Stimulated activated effector memory CD8-positive, alpha-beta T cell treated with anti-CD3 and anti-CD28 coated beads, Interleukin-12 subunit alpha, Interleukin-12 subunit beta, amount 100 ng/mL, for 72 hours (primary cell): ENCODE measurements at regions not wholly inside any gene's neighbourhood (a gene's known extent, or its start where the extent isn't known, plus 50 kb on each side); places are given as distances from the start of the nearest gene placed in this dataset.

Experiments
- ATAC-seq: fragments of 150-1000 bp; cut with Tn5 transposase; 2 replicates; pipeline ENCODE4 v1.10.0; 2021
- DNase-seq, 2 donors: peaks; one replicate each; pipeline ENCODE4 v3.0.0; 2021 to 2022; ENCODE audit warnings: low spot score in 2 of 2
- H3K27ac Mint-ChIP-seq: one replicate; pipeline ENCODE4 v1.8.0; 2022; ENCODE audit warnings: mild to moderate bottlenecking, mixed read lengths
- H3K36me3 Mint-ChIP-seq: one replicate; pipeline ENCODE4 v1.8.0; 2022; ENCODE audit warnings: mild to moderate bottlenecking, mixed read lengths
- H3K4me1 Mint-ChIP-seq: one replicate; pipeline ENCODE4 v1.8.0; 2022; ENCODE audit warnings: mixed read lengths
- H3K4me3 Mint-ChIP-seq: one replicate; pipeline ENCODE4 v1.8.0; 2022; ENCODE audit warnings: mild to moderate bottlenecking, mixed read lengths
- H3K9me3 Mint-ChIP-seq: one replicate; pipeline ENCODE4 v1.8.0; 2022; ENCODE audit warnings: mixed read lengths

- DNase-seq (no peak), ATAC-seq (no peak)
- Mint-ChIP-seq H3K27ac (no peak overlapping the region), H3K4me3 (no peak overlapping the region), H3K4me1 (peaks cover 14% of the 10 kb centered on the region), H3K36me3 (no peaks in the 10 kb centered on the region), H3K9me3 (no peaks in the 10 kb centered on the region)
Measured at GRCh38 chr7:17129218-17129617, 169.2 kb upstream of the AHR start.

DNA sequence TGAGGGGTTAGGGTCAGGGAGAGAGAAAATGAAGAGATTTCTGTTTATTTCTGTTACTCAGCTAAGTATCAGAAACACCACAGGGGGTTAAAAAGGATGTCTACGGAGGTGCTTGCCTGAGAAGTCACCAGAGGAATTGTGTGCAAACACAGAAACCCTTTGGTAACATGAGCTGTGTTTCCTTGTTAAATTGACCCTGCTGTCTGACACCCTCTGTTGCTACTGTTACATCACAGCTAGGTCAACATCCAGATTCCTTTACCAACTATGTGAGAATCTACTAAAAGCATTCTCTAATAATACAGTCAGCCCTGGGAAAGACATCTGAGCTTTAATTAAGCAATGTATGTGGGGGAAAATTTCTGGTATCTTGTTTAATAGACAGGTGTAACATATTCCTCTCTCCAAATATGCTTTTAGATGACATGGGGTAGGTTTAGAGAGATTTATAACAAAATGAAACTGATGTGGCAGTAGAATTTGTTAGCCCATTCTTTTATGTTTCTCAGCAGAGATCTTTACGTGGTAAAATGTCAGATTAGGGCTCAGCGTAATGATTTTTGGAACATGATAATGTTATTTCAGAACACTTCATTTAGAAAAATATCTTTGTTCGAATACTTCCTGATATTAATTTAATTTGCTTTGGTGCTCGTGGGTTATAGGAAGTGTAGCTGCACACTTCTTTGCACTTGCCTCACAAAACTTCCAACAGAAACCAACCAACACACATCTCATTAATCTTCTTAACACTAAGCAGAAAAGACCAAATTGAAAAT is 168.0 kb upstream of the AHR start:
- H3K27ac Mint-ChIP-seq, result no peak overlapping the region
- no peak for ATAC-seq
- peaks cover 26% of the 10 kb centered on the region for H3K4me1 Mint-ChIP-seq
- no peak overlapping the region for H3K4me3 Mint-ChIP-seq
- DNase-seq, result no peak
- H3K9me3 Mint-ChIP-seq, result no peaks in the 10 kb centered on the region
- H3K36me3 Mint-ChIP-seq, result no peaks in the 10 kb centered on the region

DNA sequence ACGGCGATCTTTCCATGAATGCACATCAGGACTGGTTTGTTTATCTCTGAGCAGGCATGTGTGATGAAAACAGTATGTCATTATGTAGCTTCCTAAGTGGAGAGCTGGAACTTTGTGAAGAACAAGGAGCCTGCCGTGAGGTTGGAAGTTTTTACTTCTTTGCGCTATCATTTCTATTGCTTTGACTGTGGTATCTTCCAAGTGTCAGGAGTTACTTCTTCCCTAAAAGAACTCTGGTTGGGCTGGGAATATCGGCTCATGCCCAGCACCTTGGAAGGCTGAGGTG is 167.4 kb upstream of the AHR start:
- ATAC-seq (no peak), DNase-seq (no peak)
- Mint-ChIP-seq H3K4me3 (no peak overlapping the region), H3K9me3 (no peaks in the 10 kb centered on the region), H3K36me3 (no peaks in the 10 kb centered on the region), H3K4me1 (peaks cover 32% of the 10 kb centered on the region), H3K27ac (no peak overlapping the region)

- Mint-ChIP-seq H3K27ac (no peak overlapping the region), H3K4me1 (peaks cover 28% of the 10 kb centered on the region), H3K9me3 (no peaks in the 10 kb centered on the region), H3K36me3 (no peaks in the 10 kb centered on the region), H3K4me3 (no peak overlapping the region)
- DNase-seq (no peak), ATAC-seq (no peak)
Measured at GRCh38 chr7:17131983-17132655, 166.3 kb upstream of the AHR start.

DNA sequence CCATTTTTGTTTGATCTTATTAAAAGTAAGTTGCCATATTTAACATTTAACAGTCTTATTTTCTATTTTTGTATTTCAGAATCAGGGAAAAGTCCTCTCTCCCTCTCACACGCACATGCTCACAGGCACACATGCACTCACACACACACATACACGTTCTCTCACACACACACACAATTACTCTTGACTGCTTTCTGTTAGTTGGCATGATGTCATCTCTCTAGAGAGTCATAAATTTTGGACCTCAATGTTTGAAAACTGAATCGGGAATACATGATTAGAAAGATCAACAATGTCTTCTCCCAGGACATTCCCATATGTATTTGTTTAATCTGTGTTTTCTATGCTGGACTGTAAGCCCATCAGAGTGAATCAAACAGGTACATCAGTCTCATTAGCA is 165.7 kb upstream of the AHR start:
- H3K9me3 Mint-ChIP-seq, result no peaks in the 10 kb centered on the region
- no peak overlapping the region for H3K27ac Mint-ChIP-seq
- no peaks in the 10 kb centered on the region for H3K36me3 Mint-ChIP-seq
- ATAC-seq, result no peak
- DNase-seq, result no peak
- H3K4me3 Mint-ChIP-seq, result no peak overlapping the region
- H3K4me1 Mint-ChIP-seq, result peaks cover 26% of the 10 kb centered on the region

- Mint-ChIP-seq H3K4me3 (no peak overlapping the region), H3K4me1 (peaks cover 38% of the 10 kb centered on the region), H3K36me3 (no peaks in the 10 kb centered on the region), H3K27ac (no peak overlapping the region), H3K9me3 (no peaks in the 10 kb centered on the region)
- DNase-seq, result no peak
- ATAC-seq, result no peak
Measured at GRCh38 chr7:17133977-17134376, 164.5 kb upstream of the AHR start.

DNA sequence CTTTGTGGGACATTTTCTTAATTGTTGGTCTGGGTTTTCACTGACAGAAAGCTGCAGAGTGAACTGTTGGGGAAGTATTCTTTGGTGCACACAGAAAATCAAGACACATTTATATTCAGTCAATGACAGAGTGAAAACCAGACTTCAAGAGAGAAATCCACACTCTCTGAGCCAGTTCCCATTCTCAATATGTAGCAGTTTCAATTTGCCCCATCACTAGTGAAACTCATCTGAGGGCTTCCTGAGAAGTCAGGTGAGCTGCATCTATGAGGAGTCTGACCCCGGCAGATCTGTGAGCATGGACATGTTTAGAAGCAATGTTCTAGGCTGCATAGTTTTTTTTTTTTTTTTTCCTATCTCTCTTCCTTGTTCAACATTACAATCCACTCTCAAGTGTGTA is 163.7 kb upstream of the AHR start:
- Mint-ChIP-seq H3K27ac (no peak overlapping the region), H3K4me3 (no peak overlapping the region), H3K36me3 (no peaks in the 10 kb centered on the region), H3K4me1 (peaks cover 46% of the 10 kb centered on the region), H3K9me3 (no peaks in the 10 kb centered on the region)
- ATAC-seq (peak; percentile 69), DNase-seq (no peak)

GRCh38 chr7:17136126-17136525 is 162.3 kb upstream of the AHR start:
- H3K4me1 Mint-ChIP-seq, result peaks cover 48% of the 10 kb centered on the region
- DNase-seq (no peak), ATAC-seq (peak; percentile 39)
- H3K27ac Mint-ChIP-seq, result no peak overlapping the region
- H3K4me3 Mint-ChIP-seq, result no peak overlapping the region
- H3K9me3 Mint-ChIP-seq, result no peaks in the 10 kb centered on the region
- H3K36me3 Mint-ChIP-seq, result no peaks in the 10 kb centered on the region

- no peaks in the 10 kb centered on the region for H3K9me3 Mint-ChIP-seq
- H3K36me3 Mint-ChIP-seq, result no peaks in the 10 kb centered on the region
- peaks cover 62% of the 10 kb centered on the region for H3K4me1 Mint-ChIP-seq
- H3K4me3 Mint-ChIP-seq, result no peak overlapping the region
- no peak for DNase-seq
- peak overlapping the region; percentile 52 for H3K27ac Mint-ChIP-seq
- ATAC-seq, result peak; percentile 88
Measured at GRCh38 chr7:17139081-17139480, 159.4 kb upstream of the AHR start.

DNA sequence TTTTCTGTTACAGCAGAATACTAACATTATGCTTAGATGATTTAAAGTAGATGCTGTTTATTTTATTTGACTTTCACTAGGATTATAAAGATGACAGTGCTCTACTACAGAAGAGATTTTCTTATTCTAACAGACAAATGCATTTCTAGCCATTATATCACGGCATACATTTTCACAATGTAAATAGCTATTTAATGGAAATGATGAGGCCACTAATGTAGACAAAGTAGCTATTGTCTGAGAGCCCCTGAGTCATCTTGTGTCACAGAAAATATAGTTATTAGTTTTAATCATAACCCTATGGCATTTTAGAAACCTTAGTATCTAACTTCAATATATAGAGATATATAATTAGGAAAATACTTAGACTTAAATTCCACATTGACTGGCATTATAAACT is 158.0 kb upstream of the AHR start:
- peaks cover 55% of the 10 kb centered on the region for H3K4me1 Mint-ChIP-seq
- no peaks in the 10 kb centered on the region for H3K36me3 Mint-ChIP-seq
- no peaks in the 10 kb centered on the region for H3K9me3 Mint-ChIP-seq
- no peak for DNase-seq
- no peak for ATAC-seq
- no peak overlapping the region for H3K4me3 Mint-ChIP-seq
- no peak overlapping the region for H3K27ac Mint-ChIP-seq

GRCh38 chr7:17142831-17143541 is 155.5 kb upstream of the AHR start:
- Mint-ChIP-seq H3K4me1 (peaks cover 42% of the 10 kb centered on the region), H3K36me3 (no peaks in the 10 kb centered on the region), H3K27ac (peak overlapping the region; percentile 62), H3K9me3 (no peaks in the 10 kb centered on the region), H3K4me3 (peak overlapping the region; percentile 47)
- ATAC-seq (no peak), DNase-seq (no peak)

DNA sequence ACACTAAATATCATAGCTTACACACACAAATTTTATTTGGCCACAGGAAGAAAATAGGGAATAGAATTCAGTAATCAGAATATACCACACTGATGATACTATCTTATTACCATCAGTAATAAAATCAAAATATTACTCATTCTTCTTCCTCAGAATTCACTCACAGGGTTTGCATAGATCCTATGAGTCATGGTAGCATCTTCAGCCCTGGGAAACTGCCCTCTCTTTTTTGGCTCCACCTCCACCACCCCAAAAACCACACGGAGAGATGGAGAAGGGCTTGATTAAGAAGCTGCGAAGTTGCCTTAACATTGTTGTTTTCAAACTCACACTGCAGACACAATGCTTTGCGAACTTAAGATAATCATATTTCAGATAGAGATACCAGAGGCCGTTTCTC is 154.1 kb upstream of the AHR start:
- H3K27ac Mint-ChIP-seq, result no peak overlapping the region
- peak overlapping the region; percentile 5 for H3K4me3 Mint-ChIP-seq
- no peaks in the 10 kb centered on the region for H3K36me3 Mint-ChIP-seq
- peaks cover 29% of the 10 kb centered on the region for H3K4me1 Mint-ChIP-seq
- peak; percentile 32 to 75 for DNase-seq
- peak; percentile 96 for ATAC-seq
- no peaks in the 10 kb centered on the region for H3K9me3 Mint-ChIP-seq

DNA sequence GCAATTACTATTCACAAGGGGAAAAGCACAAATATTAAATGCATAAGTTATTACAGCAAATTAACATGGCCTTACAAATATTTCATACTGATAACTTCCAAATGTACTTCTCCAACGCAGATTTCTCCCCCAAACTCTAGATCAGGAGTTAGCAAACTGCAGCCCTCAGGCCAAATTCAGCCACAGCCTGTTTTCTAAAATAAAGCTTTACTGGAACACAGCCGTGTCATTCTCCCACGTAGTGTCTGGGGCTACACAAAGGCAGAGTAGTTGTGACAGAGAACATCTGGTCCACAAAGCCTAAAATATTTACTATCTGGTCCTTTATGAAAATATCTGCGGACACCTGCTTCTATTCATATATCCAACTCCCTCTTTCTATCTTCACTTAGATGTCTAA is 151.8 kb upstream of the AHR start:
- H3K9me3 Mint-ChIP-seq, result no peaks in the 10 kb centered on the region
- H3K4me3 Mint-ChIP-seq, result no peak overlapping the region
- H3K4me1 Mint-ChIP-seq, result peaks cover 29% of the 10 kb centered on the region
- ATAC-seq (no peak), DNase-seq (no peak)
- H3K27ac Mint-ChIP-seq, result no peak overlapping the region
- H3K36me3 Mint-ChIP-seq, result no peaks in the 10 kb centered on the region

DNA sequence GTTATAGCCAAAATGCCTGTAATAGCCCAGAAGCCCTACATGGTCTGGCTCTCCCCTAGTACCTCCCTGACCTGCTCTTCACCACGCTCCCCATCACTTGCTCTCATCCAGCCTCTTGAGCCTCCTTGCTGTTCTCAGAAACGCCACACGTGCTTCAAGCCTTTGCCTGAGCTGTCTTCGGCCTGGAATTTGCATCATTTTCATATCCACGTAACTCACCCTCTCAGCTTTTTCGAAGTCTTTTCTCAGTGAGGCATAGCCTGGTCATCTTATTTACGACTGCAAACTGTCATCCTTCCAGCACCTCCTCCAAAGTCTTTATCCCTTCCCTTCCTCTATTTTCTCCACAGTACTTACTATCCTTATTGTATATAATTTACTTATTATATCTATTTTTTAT is 151.0 kb upstream of the AHR start:
- H3K4me1 Mint-ChIP-seq, result peaks cover 29% of the 10 kb centered on the region
- H3K27ac Mint-ChIP-seq, result no peak overlapping the region
- no peaks in the 10 kb centered on the region for H3K36me3 Mint-ChIP-seq
- H3K9me3 Mint-ChIP-seq, result no peaks in the 10 kb centered on the region
- DNase-seq, result no peak
- H3K4me3 Mint-ChIP-seq, result no peak overlapping the region
- no peak for ATAC-seq

DNA sequence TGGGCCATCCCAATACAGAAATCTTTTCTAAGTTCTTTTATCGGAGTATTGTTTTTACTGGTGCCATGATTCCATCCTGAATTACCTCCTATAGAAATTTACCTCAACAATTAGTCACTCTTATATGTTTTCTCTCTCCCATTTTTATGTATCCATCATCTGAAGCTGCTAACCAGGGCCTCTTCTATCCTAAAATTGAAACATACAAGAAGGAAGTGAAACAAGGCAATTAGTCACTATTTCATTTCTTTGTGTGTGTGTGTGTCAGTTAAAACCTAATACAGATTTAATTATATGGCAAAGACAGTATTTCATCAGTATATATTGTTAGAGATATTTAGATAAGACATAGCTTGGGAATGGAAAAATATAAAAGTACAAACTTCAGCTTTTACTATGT is 148.4 kb upstream of the AHR start:
- H3K27ac Mint-ChIP-seq, result no peak overlapping the region
- no peak for DNase-seq

DNA sequence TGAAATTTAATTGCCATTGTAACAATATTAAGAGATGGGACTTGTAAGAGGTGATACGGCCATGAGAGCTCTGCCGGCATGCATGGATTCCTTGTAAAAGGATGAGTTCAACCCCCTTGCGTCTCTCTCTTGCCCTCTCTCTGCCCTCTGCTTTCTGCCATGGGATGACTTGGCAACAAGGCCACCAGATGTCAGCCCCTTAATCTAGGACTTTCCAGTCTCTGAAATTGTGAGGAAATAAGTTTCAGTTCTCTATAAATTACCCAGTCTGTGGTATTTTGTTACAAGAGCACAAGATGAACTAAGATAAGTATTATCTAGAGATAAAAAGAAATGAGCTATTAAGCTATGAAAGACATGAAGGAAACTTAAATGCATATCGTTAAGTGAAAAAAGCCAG is 145.7 kb upstream of the AHR start:
- H3K4me3 Mint-ChIP-seq, result no peak overlapping the region
- ATAC-seq, result no peak
- peaks cover 16% of the 10 kb centered on the region for H3K4me1 Mint-ChIP-seq

More for the DNA sequence above, 148.4 kb upstream of the AHR start:
- Mint-ChIP-seq H3K4me1 (peaks cover 16% of the 10 kb centered on the region), H3K36me3 (no peaks in the 10 kb centered on the region), H3K4me3 (no peak overlapping the region), H3K9me3 (no peaks in the 10 kb centered on the region)
- ATAC-seq, result no peak

More for the DNA sequence above, 145.7 kb upstream of the AHR start:
- Mint-ChIP-seq H3K36me3 (no peaks in the 10 kb centered on the region), H3K27ac (no peak overlapping the region), H3K9me3 (no peaks in the 10 kb centered on the region)
- no peak for DNase-seq
